ENCODE measurements at regions not wholly inside any gene's neighbourhood (a gene's known extent, or its start where the extent isn't known, plus 50 kb on each side); places are given as distances from the start of the nearest gene placed in this dataset.

- TF ChIP-seq CTCF (IDR thresholded peaks at IDR 0.05; ENCODE audit: control insufficient read depth, insufficient read depth, low read depth, low read length, missing control alignments): no peak
- no peak for DNase-seq (ENCODE audit: low read depth)
- H3K4me3 ChIP-seq (ENCODE audit: control insufficient read depth, low read depth, low read length): no peak overlapping the region
Observed at GRCh38 chr5:51892680-51893079, 509.4 kb downstream of the ISL1 start.

- H3K4me3 ChIP-seq (ENCODE audit: control insufficient read depth, low read depth, low read length): no peak overlapping the region
- no peak for TF ChIP-seq CTCF (IDR thresholded peaks at IDR 0.05; ENCODE audit: control insufficient read depth, insufficient read depth, low read depth, low read length, missing control alignments)
- no peak for DNase-seq (ENCODE audit: low read depth)
Observed at GRCh38 chr5:51895834-51896233, 512.6 kb downstream of the ISL1 start.

- TF ChIP-seq CTCF (IDR thresholded peaks at IDR 0.05; ENCODE audit: control insufficient read depth, insufficient read depth, low read depth, low read length, missing control alignments): no peak
- no peak overlapping the region for H3K4me3 ChIP-seq (ENCODE audit: control insufficient read depth, low read depth, low read length)
- DNase-seq (ENCODE audit: low read depth): no peak
Observed at GRCh38 chr5:51902512-51902911, 519.3 kb downstream of the ISL1 start.

- no peak for TF ChIP-seq CTCF (IDR thresholded peaks at IDR 0.05; ENCODE audit: control insufficient read depth, insufficient read depth, low read depth, low read length, missing control alignments)
- DNase-seq (ENCODE audit: low read depth): no peak
- no peak overlapping the region for H3K4me3 ChIP-seq (ENCODE audit: control insufficient read depth, low read depth, low read length)
Observed at GRCh38 chr5:51908215-51908614, 525.0 kb downstream of the ISL1 start.

- no peak overlapping the region for H3K4me3 ChIP-seq (ENCODE audit: control insufficient read depth, low read depth, low read length)
- DNase-seq (ENCODE audit: low read depth): no peak
- TF ChIP-seq CTCF (IDR thresholded peaks at IDR 0.05; ENCODE audit: control insufficient read depth, insufficient read depth, low read depth, low read length, missing control alignments): no peak
Observed at GRCh38 chr5:51944500-51945125, 561.4 kb downstream of the ISL1 start.

- no peak for DNase-seq (ENCODE audit: low read depth)
- no peak overlapping the region for H3K4me3 ChIP-seq (ENCODE audit: control insufficient read depth, low read depth, low read length)
- no peak for TF ChIP-seq CTCF (IDR thresholded peaks at IDR 0.05; ENCODE audit: control insufficient read depth, insufficient read depth, low read depth, low read length, missing control alignments)
Observed at GRCh38 chr5:51958473-51958872, 575.2 kb downstream of the ISL1 start.
